B cell (primary cell): ENCODE measurements at regions not wholly inside any gene's neighbourhood (a gene's known extent, or its start where the extent isn't known, plus 50 kb on each side); places are given as distances from the start of the nearest gene placed in this dataset.

Experiments used
- ATAC-seq: fragments of 200-7000 bp; cut with Tn5 transposase; one replicate; pipeline ENCODE4 v1.10.0; 2021; ENCODE audit warnings: low read depth, mild to moderate bottlenecking, moderate number of reproducible peaks, moderate library complexity
- CTCF ChIA-PET: fragments of 350-600 bp; sonication (Branson Sonifier 250); formaldehyde crosslinking; loops from one replicate; lab custom pipeline; 2021; ENCODE audit warnings: antibody characterized with exemption, inconsistent platforms; lab: Charles Lee
- POLR2A ChIA-PET: fragments of 350-600 bp; sonication (Branson Sonifier 250); formaldehyde crosslinking; loops from one replicate; lab custom pipeline; 2021; ENCODE audit warnings: antibody characterized with exemption; lab: Charles Lee
- DNase-seq: peaks from one replicate; pipeline ENCODE4 v3.0.0; 2013
- H2AFZ ChIP-seq: 2 replicates; pipeline ENCODE4 v1.6.1; 2012; ENCODE audit warnings: mild to moderate bottlenecking, low read depth, low read length; ENCODE audit not compliant: insufficient read depth, poor library complexity, severe bottlenecking
- H3K27ac ChIP-seq, 2 donors: 1 replicate in 1 of 2; 2 replicates in 1 of 2; pipeline ENCODE4 v1.5.1; 2012 to 2013; ENCODE audit warnings: low read length in 2 of 2, mild to moderate bottlenecking in 2 of 2, moderate library complexity in 1 of 2
- H3K27me3 ChIP-seq, 4 experiments: fragments of 200-600 bp in 1 of 4; sonication (generic) in 1 of 4; replicated peaks in 1 of 4; 1 replicate in 2 of 4; 2 replicates in 2 of 4; pipeline versions ENCODE4 v1.6.1 to v1.7.0; 2013 to 2016; ENCODE audit warnings: low read length in 3 of 4, mild to moderate bottlenecking in 2 of 4, mixed read lengths in 1 of 4, moderate library complexity in 1 of 4; ENCODE audit not compliant: insufficient read depth in 4 of 4, control insufficient read depth in 3 of 4; ENCODE audit errors: control extremely low read depth in 1 of 4
- H3K36me3 ChIP-seq, 2 experiments: replicated peaks in 1 of 2; 1 replicate in 1 of 2; 2 replicates in 1 of 2; pipeline versions ENCODE4 v1.6.1 to v1.7.1; 2013; ENCODE audit warnings: low read length in 1 of 2; ENCODE audit not compliant: insufficient read depth in 2 of 2, control insufficient read depth in 1 of 2; ENCODE audit errors: control extremely low read depth in 1 of 2, extremely low read depth in 1 of 2
- H3K4me1 ChIP-seq, 2 donors: fragments of 200-600 bp in 1 of 2; sonication (generic) in 1 of 2; 1 replicate in 1 of 2; 2 replicates in 1 of 2; pipeline versions ENCODE4 v1.5.1 to v1.6.1; 2013 to 2017; ENCODE audit warnings: low read length in 2 of 2; ENCODE audit not compliant: control insufficient read depth in 2 of 2, insufficient read depth in 2 of 2
- H3K4me2 ChIP-seq: replicated peaks from 2 replicates; pipeline ENCODE3; 2012; ENCODE audit warnings: mild to moderate bottlenecking, low read depth, low read length; ENCODE audit not compliant: poor library complexity, severe bottlenecking
- H3K4me3 ChIP-seq, 5 experiments: fragments of 200-600 bp in 1 of 5; sonication (generic) in 1 of 5; 1 replicate in 3 of 5; 2 replicates in 2 of 5; pipeline versions ENCODE4 v1.5.1 to v1.7.0; 2011 to 2016; ENCODE audit warnings: low read length in 4 of 5, mild to moderate bottlenecking in 4 of 5, low read depth in 2 of 5, control low read depth in 1 of 5, moderate library complexity in 1 of 5; ENCODE audit not compliant: insufficient read depth in 1 of 5; ENCODE audit errors: control extremely low read depth in 1 of 5, extremely low read depth in 1 of 5
- H3K79me2 ChIP-seq: fragments of 200-600 bp; sonication (generic); one replicate; pipeline ENCODE4 v1.6.0; 2016; ENCODE audit warnings: low read length; ENCODE audit not compliant: control insufficient read depth, insufficient read depth
- H3K9ac ChIP-seq: fragments of 200-600 bp; sonication (generic); 2 replicates; pipeline ENCODE4 v1.6.1; 2017; ENCODE audit warnings: mild to moderate bottlenecking, low read length, moderate library complexity
- H3K9me3 ChIP-seq, 3 donors: one replicate each; pipeline versions ENCODE4 v1.6.1 to v1.7.1; 2013; ENCODE audit warnings: low read length in 2 of 3; ENCODE audit not compliant: control insufficient read depth in 2 of 3, insufficient read depth in 1 of 3; ENCODE audit errors: control extremely low read depth in 1 of 3
- H4K20me1 ChIP-seq: 2 replicates; pipeline ENCODE4 v1.6.0; 2012; ENCODE audit warnings: mild to moderate bottlenecking, low read length; ENCODE audit not compliant: insufficient read depth, control insufficient read depth, poor library complexity, severe bottlenecking
- H3K27ac Mint-ChIP-seq: one replicate; pipeline ENCODE4 v1.8.0; 2021; ENCODE audit warnings: mixed read lengths
- H3K27me3 Mint-ChIP-seq: one replicate; pipeline ENCODE4 v1.8.0; 2021; ENCODE audit warnings: mixed read lengths
- H3K4me1 Mint-ChIP-seq: one replicate; pipeline ENCODE4 v1.8.0; 2021; ENCODE audit warnings: mixed read lengths
- H3K4me3 Mint-ChIP-seq: one replicate; pipeline ENCODE4 v1.8.0; 2021; ENCODE audit warnings: mixed read lengths
- H3K9me3 Mint-ChIP-seq: one replicate; pipeline ENCODE4 v1.8.0; 2022; ENCODE audit warnings: mixed read lengths; ENCODE audit not compliant: insufficient read depth
- EZH2 ChIP-seq: IDR thresholded peaks from 2 replicates; pipeline ENCODE4 v1.6.1; 2012; ENCODE audit warnings: borderline replicate concordance, low read depth, mild to moderate bottlenecking, moderate library complexity, low read length; ENCODE audit not compliant: insufficient read depth, poor library complexity, severe bottlenecking
- WGBS: methylation state at CpG from one replicate; pipeline ENCODE4 v1.1.5; 2013; ENCODE audit warnings: missing lambda C conversion rate; ENCODE audit not compliant: insufficient coverage; 5-methylcytosine and 5-hydroxymethylcytosine counted together
- intact Hi-C: fragments of 100-400 bp; cut with micrococcal nuclease; formaldehyde crosslinking; loops from one replicate; pipeline ENCODE4 v1.10.0; 2022
- TF ChIP-seq, protein P1 (sequence below): fragments of 200-600 bp; IDR thresholded peaks from one replicate; pipeline ENCODE4 v1.8.0; 2022; ENCODE audit warnings: antibody characterized with exemption, mild to moderate bottlenecking

DNA sequence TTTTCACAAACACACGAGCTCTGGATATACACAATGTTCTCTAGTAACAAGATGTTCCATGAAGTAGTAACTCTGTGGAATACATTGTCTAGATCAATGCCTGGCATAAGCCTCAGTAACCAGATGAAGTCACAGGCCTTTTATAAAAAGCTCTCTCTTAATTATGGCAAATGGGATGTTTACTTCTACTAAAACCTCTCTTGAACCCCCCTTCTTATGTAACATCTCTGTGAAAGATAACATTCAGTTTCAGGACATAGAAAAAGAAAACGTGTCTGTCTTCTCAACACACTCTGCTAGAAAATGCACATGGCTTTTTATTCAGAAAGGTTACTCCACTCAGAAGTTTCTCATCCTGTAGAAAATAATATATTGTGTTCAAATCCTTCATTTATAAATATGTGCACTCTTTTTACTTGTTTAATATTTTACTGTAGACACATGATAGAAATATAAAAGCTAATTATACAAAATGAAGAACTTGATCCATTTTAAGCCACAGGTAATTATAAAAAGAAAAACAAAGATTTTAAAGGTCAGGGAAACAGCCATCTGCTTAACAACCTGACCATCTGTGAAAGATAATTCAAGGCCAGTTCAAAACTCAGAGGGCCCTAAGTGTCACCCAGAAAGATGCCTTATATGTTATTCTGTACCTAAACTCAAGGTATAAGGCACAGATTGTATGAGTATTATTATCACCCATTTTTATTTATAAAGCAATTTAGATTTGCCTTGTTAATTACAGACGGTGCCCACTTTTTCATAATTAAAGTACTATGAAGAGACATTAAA is 812.0 kb downstream of the CDH18 start:
- ChIA-PET POLR2A (no interaction called here), CTCF (no interaction called here)
- no peaks in the 10 kb centered on the region for H3K4me1 ChIP-seq
- no peaks in the 10 kb centered on the region for H4K20me1 ChIP-seq
- no peak for DNase-seq
- Mint-ChIP-seq H3K9me3 (peaks cover 3% of the 10 kb centered on the region), H3K4me1 (no peaks in the 10 kb centered on the region), H3K4me3 (no peak overlapping the region), H3K27ac (no peak overlapping the region), H3K27me3 (no peaks in the 10 kb centered on the region)
- H3K4me2 ChIP-seq = no peak overlapping the region
- no peak overlapping the region for H2AFZ ChIP-seq
- no peak overlapping the region for H3K27ac ChIP-seq
- H3K4me3 ChIP-seq = no peak overlapping the region
- no CpG with 5 or more reads among the region's 3 CpGs for WGBS
- no peak overlapping the region for H3K9ac ChIP-seq
- H3K79me2 ChIP-seq = no peaks in the 10 kb centered on the region
- no peaks in the 10 kb centered on the region for H3K36me3 ChIP-seq
- intact Hi-C loops = no loop called here
- H3K9me3 ChIP-seq = peaks cover 0 to 3% (median 0%) of the 10 kb centered on the region in 3 donors
- H3K27me3 ChIP-seq = no peaks in the 10 kb centered on the region
- TF ChIP-seq EZH2 = no peak
- TF ChIP-seq, protein P1, sequence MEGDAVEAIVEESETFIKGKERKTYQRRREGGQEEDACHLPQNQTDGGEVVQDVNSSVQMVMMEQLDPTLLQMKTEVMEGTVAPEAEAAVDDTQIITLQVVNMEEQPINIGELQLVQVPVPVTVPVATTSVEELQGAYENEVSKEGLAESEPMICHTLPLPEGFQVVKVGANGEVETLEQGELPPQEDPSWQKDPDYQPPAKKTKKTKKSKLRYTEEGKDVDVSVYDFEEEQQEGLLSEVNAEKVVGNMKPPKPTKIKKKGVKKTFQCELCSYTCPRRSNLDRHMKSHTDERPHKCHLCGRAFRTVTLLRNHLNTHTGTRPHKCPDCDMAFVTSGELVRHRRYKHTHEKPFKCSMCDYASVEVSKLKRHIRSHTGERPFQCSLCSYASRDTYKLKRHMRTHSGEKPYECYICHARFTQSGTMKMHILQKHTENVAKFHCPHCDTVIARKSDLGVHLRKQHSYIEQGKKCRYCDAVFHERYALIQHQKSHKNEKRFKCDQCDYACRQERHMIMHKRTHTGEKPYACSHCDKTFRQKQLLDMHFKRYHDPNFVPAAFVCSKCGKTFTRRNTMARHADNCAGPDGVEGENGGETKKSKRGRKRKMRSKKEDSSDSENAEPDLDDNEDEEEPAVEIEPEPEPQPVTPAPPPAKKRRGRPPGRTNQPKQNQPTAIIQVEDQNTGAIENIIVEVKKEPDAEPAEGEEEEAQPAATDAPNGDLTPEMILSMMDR = no peak
- no peak for ATAC-seq

DNA sequence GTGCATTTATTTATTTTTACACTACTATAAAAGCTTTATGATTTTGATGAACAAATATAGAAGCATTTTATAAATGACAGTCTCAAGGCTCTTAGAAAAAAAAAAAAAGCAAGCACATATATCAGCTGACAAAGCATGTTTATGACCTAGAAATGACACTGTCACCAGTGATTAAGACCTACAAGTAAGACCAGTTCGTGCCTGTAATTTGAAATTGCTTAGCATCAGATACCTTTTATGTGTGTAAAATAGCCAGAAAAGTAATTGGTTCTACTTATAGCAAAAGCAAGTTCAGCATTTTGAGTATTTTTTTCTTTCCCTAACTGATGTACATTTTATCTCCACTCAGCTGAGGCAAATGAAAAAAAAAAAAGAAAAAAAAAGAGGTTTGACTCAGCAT is 808.4 kb downstream of the CDH18 start:
- Mint-ChIP-seq H3K27ac (no peak overlapping the region), H3K4me3 (no peak overlapping the region), H3K9me3 (no peaks in the 10 kb centered on the region), H3K27me3 (no peaks in the 10 kb centered on the region), H3K4me1 (no peaks in the 10 kb centered on the region)
- no peak overlapping the region for H3K27ac ChIP-seq
- no peaks in the 10 kb centered on the region for H4K20me1 ChIP-seq
- DNase-seq (no peak), ATAC-seq (no peak)
- H3K27me3 ChIP-seq = no peaks in the 10 kb centered on the region
- no peaks in the 10 kb centered on the region for H3K4me1 ChIP-seq
- ChIA-PET POLR2A (no interaction called here), CTCF (no interaction called here)
- TF ChIP-seq, protein P1 = no peak
- no peak for TF ChIP-seq EZH2
- no peak overlapping the region for H3K4me2 ChIP-seq
- H2AFZ ChIP-seq = no peak overlapping the region
- no peak overlapping the region for H3K4me3 ChIP-seq
- no peaks in the 10 kb centered on the region for H3K36me3 ChIP-seq
- no peaks in the 10 kb centered on the region for H3K79me2 ChIP-seq
- intact Hi-C loops = no loop called here
- no peak overlapping the region for H3K9ac ChIP-seq
- WGBS = no CpG with 5 or more reads among the region's 1 CpG
- peaks cover 0 to 3% (median 0%) of the 10 kb centered on the region in 3 donors for H3K9me3 ChIP-seq
